PC-9 (cell line): ENCODE measurements at regions not wholly inside any gene's neighbourhood (a gene's known extent, or its start where the extent isn't known, plus 50 kb on each side); places are given as distances from the start of the nearest gene placed in this dataset.

Experiments
- CTCF ChIP-seq: fragments of 200-600 bp; sonication (generic); conservative IDR thresholded peaks from 2 replicates; pipeline ENCODE4 v1.6.1; 2017; ENCODE audit warnings: mixed run types, antibody characterized with exemption, mild to moderate bottlenecking, moderate library complexity
- EZH2 ChIP-seq: fragments of 200-600 bp; sonication (generic); IDR thresholded peaks from 2 replicates; pipeline ENCODE4 v1.8.0; 2017; ENCODE audit warnings: antibody characterized with exemption, low read depth

GRCh38 chr1:82843876-82844275 lies 1043.1 kb downstream of the ADGRL2 start:
- TF ChIP-seq CTCF: no peak
- no peak for TF ChIP-seq EZH2
